GM19324 (cell line): ENCODE measurements at regions not wholly inside any gene's neighbourhood (a gene's known extent, or its start where the extent isn't known, plus 50 kb on each side); places are given as distances from the start of the nearest gene placed in this dataset.

ENCODE experiments used
- ATAC-seq: cut with Tn5 transposase; IDR thresholded peaks from one replicate; pipeline ENCODE4 v1.9.1; 2021; ENCODE audit warnings: mild to moderate bottlenecking, moderate library complexity; ENCODE audit not compliant: unreplicated experiment, low FRiP score

DNA sequence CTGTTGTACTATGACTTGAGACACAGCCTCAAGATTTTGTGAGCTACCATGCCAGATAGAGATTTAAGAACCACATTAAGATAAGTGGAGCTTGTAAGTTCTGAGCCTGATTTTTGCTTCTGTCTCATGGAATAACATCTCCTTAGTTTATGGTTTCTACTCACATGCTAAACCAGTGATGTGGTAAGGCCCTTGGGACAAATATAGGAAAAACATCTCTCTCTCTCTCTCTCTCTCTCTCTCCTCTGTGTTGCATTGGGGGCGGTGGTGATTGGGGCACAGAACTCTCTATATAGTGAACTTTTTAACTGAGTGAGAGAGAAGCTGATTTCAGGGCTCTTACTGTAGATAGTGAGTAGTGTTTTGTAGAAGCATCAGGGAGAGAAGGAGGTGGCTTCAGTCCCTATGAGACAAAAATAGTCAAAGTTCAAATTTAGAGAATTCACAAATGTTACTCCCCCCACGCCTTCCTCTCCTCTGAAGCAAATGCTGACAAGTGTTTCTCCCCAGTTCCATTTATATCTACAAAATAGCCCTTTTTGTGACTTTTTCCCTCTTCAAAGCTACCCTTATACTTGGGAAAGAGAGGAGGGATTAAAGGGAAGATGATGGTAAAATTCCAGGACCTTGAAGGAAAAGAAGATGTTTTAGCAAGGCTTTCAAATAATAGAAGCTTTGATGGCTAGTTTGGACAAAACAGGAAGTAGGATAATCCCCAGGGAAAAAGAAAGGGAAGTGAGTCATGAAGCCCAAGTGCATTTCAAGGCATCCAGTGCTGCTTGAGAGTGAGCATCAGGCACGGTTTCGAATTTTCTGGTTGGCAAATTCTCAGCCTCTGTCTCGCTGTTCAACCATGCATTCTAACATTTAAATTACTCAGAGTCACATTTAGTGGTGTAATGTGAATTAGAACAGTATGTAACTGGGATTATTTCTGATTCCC is 134.3 kb upstream of the AP1S2 start:
- ATAC-seq, result no peak

DNA sequence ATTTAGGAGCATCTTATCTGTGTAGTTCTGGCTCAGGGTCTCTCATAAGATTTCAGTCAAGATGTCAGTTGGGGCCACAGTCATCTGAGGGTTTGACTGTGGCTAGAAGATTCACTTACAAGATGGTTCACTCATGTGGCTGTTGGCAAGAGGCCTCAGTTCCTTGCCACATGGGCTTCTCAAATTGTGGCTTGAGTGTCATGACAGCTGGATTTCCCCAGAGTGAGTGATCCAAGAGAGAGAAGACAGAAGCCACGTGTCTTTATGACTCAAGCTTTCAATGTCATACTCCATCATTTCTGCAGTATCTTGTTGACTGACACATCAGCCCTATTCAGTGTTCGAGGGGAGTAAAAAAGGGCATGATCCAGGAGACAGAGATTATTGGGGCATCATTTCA is 131.3 kb upstream of the AP1S2 start:
- no peak for ATAC-seq

DNA sequence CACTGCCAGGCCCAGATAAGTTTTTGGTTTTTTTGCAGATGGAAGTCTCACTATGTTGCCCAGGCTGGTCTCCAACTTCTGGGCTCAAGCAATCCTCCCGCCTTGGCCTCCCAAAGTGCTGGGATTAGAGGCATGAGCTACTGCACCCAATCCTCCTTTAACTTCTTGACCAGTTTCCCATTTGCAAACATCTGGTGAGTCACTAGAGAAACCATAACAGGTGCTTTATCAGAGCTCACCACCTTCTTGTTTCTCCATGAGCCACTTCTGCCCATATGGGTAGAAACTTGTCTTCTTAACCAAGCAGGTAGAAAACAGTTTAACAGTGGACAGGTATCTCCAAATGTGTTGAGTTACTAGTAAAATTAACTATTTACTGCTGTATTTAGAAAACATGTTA is 128.4 kb upstream of the AP1S2 start:
- no peak for ATAC-seq

DNA sequence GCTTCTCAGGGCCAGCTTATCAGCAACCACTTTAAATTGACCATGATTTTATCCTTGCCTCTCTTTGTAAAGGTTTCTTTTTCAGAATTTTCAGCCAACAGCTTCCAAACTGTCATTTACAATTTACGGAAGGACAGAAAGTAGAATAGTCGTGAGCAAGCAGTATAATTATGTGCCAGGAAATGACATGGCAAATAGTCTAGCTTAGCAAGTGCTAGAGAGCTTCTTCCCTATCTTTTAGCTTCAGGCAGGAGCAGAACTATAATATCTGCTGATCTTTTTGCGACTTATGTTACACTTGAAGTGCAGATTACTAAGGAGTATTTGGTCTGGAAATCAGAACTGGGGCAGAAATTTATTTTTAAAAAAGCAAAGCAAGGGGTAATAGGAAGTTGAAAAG is 123.0 kb upstream of the AP1S2 start:
- ATAC-seq, result no peak

DNA sequence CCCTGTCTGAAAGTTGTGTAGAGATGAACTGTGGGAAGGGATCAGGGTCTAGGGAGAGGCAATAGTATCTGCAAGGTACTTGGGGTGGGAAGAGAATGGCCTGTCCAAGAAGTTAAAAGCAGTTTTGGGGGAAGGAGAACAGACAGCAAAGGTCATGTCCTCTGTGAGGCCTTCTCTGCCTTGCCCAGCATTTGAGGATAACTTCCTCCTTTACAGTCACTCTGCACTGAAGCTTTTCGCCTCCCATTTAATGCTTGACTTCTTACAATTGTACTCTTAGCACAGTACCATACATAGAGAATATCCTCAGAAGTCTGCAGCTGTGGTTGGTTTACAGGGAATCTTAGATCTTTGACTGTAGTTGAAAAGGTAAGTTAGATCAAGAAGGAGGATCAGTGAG is 121.8 kb upstream of the AP1S2 start:
- no peak for ATAC-seq

DNA sequence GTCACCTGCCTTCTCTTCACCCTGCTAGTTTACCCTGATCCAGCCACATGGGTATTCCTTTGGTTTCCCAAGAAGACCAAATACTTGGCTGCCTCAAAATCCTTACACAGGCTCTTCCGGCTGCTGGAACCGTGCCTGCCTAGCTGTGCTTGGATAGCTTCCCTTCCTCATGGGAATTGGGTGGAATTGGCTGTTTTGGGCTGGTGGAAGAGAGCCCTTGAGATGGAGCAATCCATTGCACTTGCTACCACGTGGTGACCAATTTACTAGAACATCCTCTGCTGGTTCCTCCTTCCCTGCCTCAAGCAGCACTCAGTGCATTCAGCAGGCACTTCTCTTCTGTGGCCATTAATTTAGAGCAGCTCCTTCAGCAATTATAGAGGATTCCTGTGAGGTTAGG is 119.3 kb upstream of the AP1S2 start:
- no peak for ATAC-seq

DNA sequence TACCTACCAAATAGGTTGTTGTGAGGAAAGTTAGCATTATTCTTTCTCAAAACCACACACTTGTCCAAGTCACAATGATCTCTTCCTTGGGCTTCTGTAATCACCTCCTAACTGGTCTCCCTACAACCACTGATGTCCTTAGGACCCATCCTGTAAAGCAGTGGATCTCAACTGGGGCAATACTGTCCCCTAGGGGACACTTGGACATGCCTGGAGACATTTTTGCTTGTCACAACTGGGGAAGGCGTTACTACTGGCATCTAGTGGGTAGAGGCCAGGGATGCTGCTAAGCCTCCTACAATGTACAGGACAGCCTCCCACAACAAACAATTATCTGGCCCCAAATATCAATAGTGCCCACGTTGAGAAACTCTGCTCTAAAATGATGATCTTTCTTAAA is 118.7 kb upstream of the AP1S2 start:
- no peak for ATAC-seq

DNA sequence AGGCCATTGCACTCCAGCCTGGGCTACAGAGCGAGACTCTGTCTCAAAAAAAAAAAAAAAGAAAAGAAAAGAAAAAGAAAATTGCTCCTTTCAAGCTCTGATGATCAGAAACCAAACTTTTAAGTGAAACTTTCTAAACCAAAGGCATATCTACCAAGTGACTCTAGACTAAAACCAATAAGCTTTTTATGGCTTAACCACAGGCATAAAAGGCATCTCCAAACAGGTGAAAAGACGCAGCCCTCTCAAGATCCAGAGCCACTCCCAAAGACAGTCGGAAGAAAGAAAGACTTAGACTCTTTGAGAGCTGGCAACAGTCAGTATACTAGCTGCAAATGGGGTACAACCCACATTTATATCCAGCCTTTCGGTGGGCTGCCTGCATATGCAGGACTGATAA is 117.1 kb upstream of the AP1S2 start:
- no peak for ATAC-seq

DNA sequence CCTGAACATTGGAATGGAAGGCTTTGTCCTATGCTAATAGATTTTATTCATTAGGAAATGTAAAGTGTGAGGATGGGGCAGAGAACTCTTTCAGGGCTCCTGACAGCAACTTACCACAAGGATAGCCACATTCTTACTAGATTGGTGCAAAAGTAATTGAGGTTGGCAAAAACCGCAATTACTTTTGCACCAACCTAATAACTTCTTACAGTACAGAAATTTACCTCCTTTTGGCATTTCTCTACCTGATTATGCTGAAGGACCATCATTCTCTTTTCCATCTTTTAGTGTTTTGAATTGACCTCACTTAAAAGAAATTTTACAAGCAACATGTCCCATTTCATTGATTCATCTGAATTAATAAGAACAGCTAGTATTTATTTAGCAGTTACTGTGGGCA is 109.2 kb upstream of the AP1S2 start:
- no peak for ATAC-seq

DNA sequence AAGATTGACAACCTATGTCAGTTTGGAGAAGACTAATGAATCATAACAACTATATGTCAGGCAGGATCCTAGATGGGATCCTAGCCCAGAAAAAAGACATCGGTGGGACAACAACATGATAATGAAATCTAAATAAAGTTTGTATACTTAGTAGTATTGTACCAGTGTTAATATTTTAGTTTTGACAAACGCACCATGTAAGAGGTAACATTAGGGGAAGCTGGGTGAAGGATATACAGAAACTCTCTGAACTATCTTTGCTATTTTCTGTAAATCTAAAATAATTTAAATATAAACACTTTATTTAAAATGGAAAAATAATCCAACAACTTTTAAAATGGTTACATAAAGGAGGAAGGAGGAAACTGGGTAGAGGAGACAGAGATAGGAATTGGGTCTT is 105.6 kb upstream of the AP1S2 start:
- no peak for ATAC-seq

DNA sequence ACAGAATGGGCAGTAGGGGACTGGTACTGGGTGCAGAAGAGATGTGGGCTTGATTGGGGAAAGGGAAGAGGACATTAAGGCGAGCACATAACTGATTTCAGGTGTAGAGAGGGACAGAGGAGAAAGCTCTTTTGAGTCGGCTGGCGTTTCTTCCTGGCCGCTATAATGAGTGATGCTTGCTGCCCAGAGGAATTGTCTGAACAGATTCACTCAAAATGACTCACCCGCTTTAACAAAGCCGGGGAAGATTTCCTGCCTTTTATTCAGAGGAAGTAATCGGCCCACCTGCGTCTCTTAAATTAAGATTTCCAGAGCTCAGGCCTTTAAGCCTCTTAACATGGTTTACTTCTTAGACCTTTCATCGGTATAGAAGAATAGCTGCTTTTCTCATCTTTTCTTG is 102.1 kb upstream of the AP1S2 start:
- ATAC-seq, result no peak

DNA sequence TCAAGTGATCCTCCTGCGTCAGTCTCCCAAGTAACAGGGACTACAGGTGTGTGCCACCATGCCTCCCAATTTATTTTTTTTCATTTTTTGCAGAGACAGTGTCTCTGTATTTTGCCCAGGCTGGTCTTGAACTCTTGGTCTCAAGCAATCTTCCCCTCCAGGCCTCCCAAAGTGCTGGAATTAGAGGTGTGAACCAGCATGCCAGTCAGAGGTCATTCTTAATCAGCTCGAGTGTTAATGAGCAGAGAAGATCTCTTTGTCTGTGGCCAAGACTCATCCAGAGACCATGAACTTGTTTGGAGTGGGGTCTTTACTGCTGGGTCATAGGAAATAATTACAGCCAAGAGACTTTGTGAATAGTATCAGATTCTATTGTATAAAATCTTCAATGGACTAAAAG is 99.2 kb upstream of the AP1S2 start:
- ATAC-seq, result no peak

DNA sequence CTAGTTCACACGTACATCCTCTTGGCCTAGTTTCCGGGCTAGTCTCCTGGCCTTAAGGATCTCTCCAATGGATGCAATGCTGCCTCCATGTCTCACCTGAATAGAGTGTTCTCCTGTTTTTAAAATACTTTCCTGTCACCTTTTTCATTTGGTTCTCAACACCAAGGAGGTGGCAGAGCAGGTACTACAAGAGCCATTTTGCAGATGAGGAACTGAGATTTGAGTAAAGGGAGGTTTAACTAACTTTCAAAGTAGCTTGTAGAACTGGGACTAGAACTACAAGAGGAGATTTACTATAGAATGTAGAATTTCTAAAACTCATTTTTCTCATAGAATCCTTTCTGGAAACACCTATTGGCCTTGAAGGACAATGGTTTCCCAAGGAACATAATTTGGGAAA is 97.6 kb upstream of the AP1S2 start:
- no peak for ATAC-seq

DNA sequence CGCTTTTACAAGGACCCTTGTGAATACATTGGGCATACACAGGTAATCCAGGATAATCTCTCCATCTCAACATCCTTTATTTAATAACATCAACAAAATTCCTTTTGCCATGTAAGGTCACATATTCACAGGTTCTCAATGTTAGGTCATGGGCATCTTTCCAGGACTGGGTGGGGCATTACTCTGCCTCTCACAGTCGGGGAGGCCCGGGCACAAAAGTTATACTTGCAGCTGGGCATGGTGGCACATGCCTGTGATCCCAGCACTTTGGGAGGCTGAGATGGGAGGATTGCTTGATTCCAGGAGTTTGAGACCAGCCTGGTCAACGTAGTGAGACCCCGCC is 93.7 kb upstream of the AP1S2 start:
- ATAC-seq, result no peak

DNA sequence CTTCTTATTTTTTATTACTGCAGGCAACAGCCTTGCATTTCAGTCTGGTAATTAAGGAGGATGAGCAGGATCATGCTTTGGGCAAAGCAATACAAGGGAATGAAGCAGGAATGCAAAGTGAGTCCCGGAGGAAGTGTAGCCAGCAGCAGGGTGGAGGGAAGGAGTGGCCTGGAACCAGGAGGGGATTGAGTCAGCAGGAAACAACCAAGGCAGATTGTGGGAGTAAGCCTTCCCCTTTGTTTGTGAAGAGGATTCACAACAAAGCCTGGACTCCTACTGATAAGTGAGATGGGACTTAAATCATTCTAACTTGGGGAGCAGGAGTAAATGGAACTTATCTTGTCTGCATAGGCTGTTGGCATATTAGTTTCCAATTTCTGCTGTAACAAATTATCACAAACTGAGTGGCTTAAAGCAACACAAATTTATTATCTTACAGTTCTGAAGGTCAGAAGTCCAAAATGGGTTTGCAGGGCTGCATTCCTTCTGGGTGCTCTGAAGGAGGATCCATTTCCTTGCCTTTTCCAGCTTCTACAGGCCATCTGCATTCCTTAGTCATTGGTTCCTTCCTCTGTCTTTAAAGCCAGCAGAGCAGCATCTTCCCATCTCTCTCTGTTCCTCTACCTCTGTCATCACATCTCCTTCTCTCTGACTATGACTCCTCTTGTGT is 93.2 kb upstream of the AP1S2 start:
- no peak for ATAC-seq

DNA sequence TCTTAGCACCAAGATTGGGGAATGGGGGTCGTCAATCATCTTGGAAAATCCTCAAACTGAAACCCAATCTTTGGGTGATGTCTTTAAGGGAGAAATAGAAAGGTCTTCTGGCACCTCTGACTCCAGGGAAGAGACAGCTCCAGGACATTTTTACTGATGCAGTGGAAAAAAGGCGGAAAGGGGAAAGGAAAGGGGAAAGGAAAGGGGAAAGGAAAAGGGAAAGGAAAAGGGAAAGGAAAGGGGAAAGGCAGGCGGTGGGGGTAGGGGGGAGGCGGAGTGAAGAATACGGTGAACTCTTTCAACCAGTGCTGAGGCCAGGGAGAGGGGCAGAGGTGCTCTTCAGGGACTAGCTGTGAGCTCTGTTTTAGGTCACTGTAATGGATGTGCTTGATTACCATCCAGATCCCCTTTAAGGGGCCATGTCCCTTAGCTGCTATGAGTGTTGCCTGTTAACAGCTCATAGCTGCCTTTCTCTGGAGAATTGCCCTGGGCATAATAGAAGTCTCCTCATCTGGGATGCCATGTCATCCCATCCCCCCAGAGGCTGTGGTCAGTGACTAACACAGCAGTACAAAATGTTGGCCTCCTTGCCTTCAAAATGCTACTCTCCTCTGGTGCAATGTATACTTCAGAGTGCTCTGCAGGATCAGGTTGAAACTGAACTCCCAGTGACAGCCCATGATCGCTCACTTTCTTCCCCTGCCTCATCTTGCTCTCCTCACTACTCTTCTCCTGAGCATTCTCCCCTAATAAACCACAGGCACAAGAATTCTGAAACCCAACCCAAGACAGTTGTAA is 92.4 kb upstream of the AP1S2 start:
- no peak for ATAC-seq

DNA sequence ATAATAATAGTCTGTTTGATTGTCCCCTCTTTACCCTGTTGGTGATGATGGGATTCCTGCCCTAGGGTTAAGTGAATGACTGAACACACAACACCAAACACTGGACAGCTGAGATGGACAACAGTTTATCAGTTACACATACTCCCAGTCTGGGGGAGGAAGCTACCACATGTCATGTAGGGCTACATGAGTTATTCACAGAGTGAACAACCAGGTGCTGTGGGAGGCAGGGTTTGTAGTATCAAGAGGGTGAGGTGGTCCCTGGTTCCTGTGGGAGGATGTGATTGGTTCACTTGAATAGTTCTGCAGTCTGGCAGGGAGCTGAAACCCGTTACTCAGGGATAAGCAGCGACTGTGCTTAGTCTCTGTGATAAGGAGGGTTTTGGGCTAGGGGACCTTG is 88.8 kb upstream of the AP1S2 start:
- no peak for ATAC-seq

DNA sequence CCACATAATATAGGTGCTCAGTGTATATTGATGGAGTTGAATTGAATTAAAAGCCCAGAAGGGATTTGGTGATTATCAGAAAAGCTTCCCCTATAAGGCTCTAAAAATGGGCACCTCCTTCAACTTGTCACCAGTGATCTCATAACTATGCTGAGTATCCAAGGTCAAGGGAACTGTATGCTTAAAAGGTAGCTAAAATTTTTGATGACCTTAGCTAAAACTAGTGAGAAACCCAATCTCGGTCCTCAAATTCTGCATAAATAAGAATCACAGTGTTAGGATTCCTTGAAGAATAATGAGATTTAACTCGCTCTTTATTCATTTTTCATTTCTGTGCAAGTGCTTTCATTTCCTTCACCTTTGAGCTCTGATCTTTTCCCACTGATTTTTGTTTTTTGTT is 87.7 kb upstream of the AP1S2 start:
- ATAC-seq, result no peak

DNA sequence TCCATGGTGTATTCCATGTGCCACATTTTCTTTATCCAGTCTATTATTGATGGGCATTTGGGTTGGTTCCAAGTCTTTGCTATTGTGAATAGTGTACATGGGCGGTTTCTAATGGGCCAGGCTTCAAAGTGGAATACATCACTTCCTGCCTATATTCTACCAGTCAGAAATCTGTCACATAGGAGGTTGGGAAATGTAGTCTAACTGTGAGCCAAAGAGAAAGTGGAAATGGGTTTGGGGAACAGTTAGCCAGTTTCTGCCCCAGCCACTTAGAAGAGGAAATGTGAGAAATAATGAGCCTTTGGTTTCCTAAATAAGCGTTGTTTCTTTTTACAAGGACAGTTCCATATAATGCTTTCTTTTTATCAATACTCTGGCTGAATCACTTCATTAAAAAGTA is 85.1 kb upstream of the AP1S2 start:
- ATAC-seq, result peak; percentile 44

DNA sequence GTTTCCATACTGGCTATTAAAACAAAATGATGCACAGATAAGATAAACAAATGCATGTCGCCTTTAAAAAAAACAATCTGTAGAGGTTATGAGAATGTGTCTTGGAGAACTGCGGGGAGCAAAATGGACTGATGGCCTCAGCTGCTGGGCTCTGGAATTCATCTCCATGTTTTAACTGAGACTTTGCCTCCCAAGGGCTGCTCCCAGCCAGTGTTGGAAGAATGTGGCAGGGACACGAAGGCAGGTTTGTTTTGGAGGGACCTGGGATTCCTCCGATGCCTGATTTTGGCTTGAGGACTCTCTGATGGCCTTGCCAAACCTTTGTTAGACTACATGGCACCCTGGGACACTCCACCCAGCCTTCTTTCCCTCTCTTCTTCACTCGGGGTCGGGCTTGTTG is 83.5 kb upstream of the AP1S2 start:
- no peak for ATAC-seq

DNA sequence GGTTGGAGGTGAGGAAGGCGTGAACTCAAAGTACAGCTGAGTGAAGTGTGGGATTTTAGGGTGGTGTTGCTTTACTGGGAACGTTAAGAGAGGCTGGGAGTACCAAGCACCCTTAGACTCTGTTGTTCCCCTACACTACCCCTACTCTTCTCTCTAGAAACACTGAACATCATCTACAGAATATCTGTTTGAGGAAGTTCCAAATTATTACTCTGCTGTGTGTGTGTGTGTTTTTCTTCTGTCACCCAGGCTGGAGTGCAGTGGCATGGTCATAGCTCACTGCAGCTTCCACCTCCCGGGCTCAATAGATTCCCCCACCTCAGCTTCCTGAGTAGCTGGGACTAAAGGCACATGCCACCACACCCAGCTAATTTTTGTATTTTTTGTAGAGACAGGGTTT is 76.7 kb upstream of the AP1S2 start:
- ATAC-seq, result no peak
